Endodermal cell (in vitro differentiated cells): ENCODE measurements at regions not wholly inside any gene's neighbourhood (a gene's known extent, or its start where the extent isn't known, plus 50 kb on each side); places are given as distances from the start of the nearest gene placed in this dataset.

Experiments used
- DNase-seq: peaks from one replicate; pipeline ENCODE4 v3.0.0-alpha.2; 2017
- H3K27ac ChIP-seq: 2 replicates; pipeline ENCODE4 v1.5.1; 2013; ENCODE audit warnings: mild to moderate bottlenecking, low read depth, low read length, moderate library complexity
- H3K27me3 ChIP-seq: 2 replicates; pipeline ENCODE4 v1.6.1; 2013; ENCODE audit warnings: mild to moderate bottlenecking, low read length, moderate library complexity; ENCODE audit not compliant: insufficient read depth, control insufficient read depth, poor library complexity, severe bottlenecking
- H3K36me3 ChIP-seq: 2 replicates; pipeline ENCODE4 v1.7.0; 2013; ENCODE audit warnings: mild to moderate bottlenecking, low read length, moderate library complexity; ENCODE audit not compliant: control insufficient read depth, insufficient read depth
- H3K4me1 ChIP-seq: one replicate; pipeline ENCODE4 v1.7.0; 2013; ENCODE audit warnings: low read length; ENCODE audit not compliant: control insufficient read depth, insufficient read depth
- H3K4me3 ChIP-seq: 2 replicates; pipeline ENCODE4 v1.5.1; 2013; ENCODE audit warnings: mild to moderate bottlenecking, low read length, moderate library complexity
- H3K9ac ChIP-seq: 2 replicates; pipeline ENCODE4 v1.6.1; 2013; ENCODE audit warnings: mild to moderate bottlenecking, low read length, moderate library complexity; ENCODE audit not compliant: poor library complexity, severe bottlenecking; ENCODE audit errors: extremely low read depth
- H3K9me3 ChIP-seq: 2 replicates; pipeline ENCODE4 v1.6.1; 2013; ENCODE audit warnings: mild to moderate bottlenecking, low read length, moderate library complexity; ENCODE audit not compliant: control insufficient read depth
- H3K27ac Mint-ChIP-seq: 2 replicates; pipeline ENCODE4 v1.8.0; 2020; ENCODE audit warnings: mixed read lengths
- H3K27me3 Mint-ChIP-seq: 2 replicates; pipeline ENCODE4 v1.8.0; 2021; ENCODE audit warnings: mild to moderate bottlenecking, mixed read lengths; ENCODE audit not compliant: insufficient read depth
- H3K36me3 Mint-ChIP-seq: 2 replicates; pipeline ENCODE4 v1.8.0; 2020; ENCODE audit warnings: low read depth, mixed read lengths
- H3K4me1 Mint-ChIP-seq: 2 replicates; pipeline ENCODE4 v1.8.0; 2020; ENCODE audit warnings: mixed read lengths
- H3K4me3 Mint-ChIP-seq: 2 replicates; pipeline ENCODE4 v1.8.0; 2020; ENCODE audit warnings: mild to moderate bottlenecking, moderate library complexity, mixed read lengths
- H3K9me3 Mint-ChIP-seq: 2 replicates; pipeline ENCODE4 v1.8.0; 2020; ENCODE audit warnings: mild to moderate bottlenecking, mixed read lengths
- WGBS, 2 experiments: methylation state at CpG; one replicate each; pipeline versions ENCODE4 v1.1.5 to v1.1.7; 2013; ENCODE audit warnings: missing lambda C conversion rate in 2 of 2, mixed read lengths in 1 of 2; ENCODE audit not compliant: insufficient coverage in 1 of 2, insufficient read length in 1 of 2; 5-methylcytosine and 5-hydroxymethylcytosine counted together
- TF ChIP-seq, protein P1 (sequence below): fragments of 200-600 bp; sonication (generic); conservative IDR thresholded peaks from 2 replicates; pipeline ENCODE4 v1.5.0; 2021; ENCODE audit warnings: antibody characterized with exemption, mild to moderate bottlenecking

DNA sequence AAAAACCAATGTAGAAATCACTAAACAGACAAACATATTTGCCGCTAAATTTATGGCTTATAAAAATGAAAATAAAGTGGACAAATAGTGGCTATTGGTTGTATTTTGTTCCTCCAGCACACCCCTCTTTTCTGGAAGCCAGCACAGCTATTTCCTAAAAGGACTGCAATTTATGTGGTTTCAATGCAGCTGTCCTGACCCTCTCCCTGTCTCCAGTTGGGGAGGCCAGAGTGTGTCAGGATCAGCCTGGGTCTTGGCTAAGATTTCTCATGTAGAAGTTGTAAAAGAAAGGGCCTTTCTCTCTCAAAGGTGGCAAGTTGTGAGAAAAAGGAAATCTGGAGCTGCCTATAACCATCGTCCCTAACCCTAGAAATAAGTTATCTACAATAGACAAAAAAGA, 165.6 kb downstream of the ALDH8A1 start:
- Mint-ChIP-seq H3K27ac (no peak overlapping the region), H3K9me3 (peaks cover 5% of the 10 kb centered on the region)

DNA sequence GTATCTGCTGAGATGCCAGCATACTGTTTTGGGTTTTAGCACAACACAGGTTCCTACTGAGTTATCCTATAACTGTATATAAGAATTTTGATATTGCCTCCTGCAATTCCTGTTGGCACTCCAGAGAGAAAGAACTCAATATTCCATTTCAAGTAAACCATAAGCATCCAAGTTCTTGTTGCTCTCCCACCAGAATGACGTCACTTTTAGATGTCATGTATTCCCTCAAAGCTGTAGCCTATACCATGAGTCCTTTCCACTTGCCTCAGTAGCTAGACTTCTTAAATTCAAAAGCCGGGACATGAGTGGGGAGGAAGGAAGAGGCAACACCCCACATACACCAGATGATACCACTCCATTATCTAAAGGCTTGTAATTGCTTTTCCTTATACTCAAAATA, 171.5 kb downstream of the ALDH8A1 start:
- Mint-ChIP-seq H3K4me1 (no peaks in the 10 kb centered on the region), H3K27me3 (no peaks in the 10 kb centered on the region), H3K9me3 (peaks cover 13% of the 10 kb centered on the region), H3K27ac (no peak overlapping the region), H3K36me3 (no peaks in the 10 kb centered on the region), H3K4me3 (no peak overlapping the region)
- TF ChIP-seq, protein P1, sequence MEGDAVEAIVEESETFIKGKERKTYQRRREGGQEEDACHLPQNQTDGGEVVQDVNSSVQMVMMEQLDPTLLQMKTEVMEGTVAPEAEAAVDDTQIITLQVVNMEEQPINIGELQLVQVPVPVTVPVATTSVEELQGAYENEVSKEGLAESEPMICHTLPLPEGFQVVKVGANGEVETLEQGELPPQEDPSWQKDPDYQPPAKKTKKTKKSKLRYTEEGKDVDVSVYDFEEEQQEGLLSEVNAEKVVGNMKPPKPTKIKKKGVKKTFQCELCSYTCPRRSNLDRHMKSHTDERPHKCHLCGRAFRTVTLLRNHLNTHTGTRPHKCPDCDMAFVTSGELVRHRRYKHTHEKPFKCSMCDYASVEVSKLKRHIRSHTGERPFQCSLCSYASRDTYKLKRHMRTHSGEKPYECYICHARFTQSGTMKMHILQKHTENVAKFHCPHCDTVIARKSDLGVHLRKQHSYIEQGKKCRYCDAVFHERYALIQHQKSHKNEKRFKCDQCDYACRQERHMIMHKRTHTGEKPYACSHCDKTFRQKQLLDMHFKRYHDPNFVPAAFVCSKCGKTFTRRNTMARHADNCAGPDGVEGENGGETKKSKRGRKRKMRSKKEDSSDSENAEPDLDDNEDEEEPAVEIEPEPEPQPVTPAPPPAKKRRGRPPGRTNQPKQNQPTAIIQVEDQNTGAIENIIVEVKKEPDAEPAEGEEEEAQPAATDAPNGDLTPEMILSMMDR = no peak
- Histone ChIP-seq H3K4me3 (no peak overlapping the region), H3K27me3 (no peaks in the 10 kb centered on the region), H3K9me3 (no peaks in the 10 kb centered on the region), H3K9ac (no peak overlapping the region), H3K36me3 (no peaks in the 10 kb centered on the region), H3K27ac (no peak overlapping the region), H3K4me1 (no peaks in the 10 kb centered on the region)
- no peak for DNase-seq
- WGBS, 2 experiments = 94% methylated on average over 2 of the region's 2 CpGs; no CpG with 5 or more reads in 1 of the 2 experiments

More for the DNA sequence above, 165.6 kb downstream of the ALDH8A1 start:
- Histone ChIP-seq H3K9ac (no peak overlapping the region), H3K27ac (no peak overlapping the region), H3K27me3 (no peaks in the 10 kb centered on the region), H3K9me3 (no peaks in the 10 kb centered on the region), H3K4me3 (no peak overlapping the region), H3K4me1 (no peaks in the 10 kb centered on the region), H3K36me3 (no peaks in the 10 kb centered on the region)
- no peaks in the 10 kb centered on the region for H3K27me3 Mint-ChIP-seq
- TF ChIP-seq, protein P1 = no peak
- no peaks in the 10 kb centered on the region for H3K36me3 Mint-ChIP-seq
- H3K4me1 Mint-ChIP-seq = no peaks in the 10 kb centered on the region
- WGBS, 2 experiments = 95% methylated on average over 2 of the region's 2 CpGs; no CpG with 5 or more reads in 1 of the 2 experiments
- DNase-seq = no peak
- H3K4me3 Mint-ChIP-seq = no peak overlapping the region

DNA sequence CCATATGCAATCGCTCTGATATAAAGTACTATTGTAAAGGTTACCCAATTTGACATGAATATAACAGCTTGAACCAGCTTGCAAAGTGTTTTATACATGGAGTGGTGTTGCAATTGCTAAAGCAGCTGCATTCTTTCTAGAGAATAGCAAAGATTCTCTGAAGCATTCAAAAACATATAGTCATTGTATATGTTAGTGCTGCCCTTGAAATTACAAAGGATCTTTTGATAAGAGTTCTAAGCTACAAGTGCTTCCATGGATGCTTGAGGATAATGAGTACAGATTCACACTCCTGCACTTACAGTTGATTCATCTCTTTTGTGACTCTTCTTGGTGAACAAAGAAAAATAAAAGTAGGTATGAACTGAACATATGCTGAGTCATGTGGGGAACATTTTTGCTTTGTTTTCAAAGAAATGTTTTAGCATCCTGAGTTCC, 175.7 kb downstream of the ALDH8A1 start:
- no peak for DNase-seq
- no peak overlapping the region for H3K4me3 ChIP-seq
- no peak overlapping the region for H3K9ac ChIP-seq
- H3K27ac Mint-ChIP-seq = no peak overlapping the region
- H3K27me3 Mint-ChIP-seq = peaks cover 3% of the 10 kb centered on the region
- H3K9me3 ChIP-seq = no peaks in the 10 kb centered on the region
- no peaks in the 10 kb centered on the region for H3K4me1 Mint-ChIP-seq
- H3K9me3 Mint-ChIP-seq = peaks cover 7% of the 10 kb centered on the region
- H3K36me3 ChIP-seq = no peaks in the 10 kb centered on the region
- H3K4me3 Mint-ChIP-seq = no peak overlapping the region
- no peaks in the 10 kb centered on the region for H3K36me3 Mint-ChIP-seq
- TF ChIP-seq, protein P1 = no peak
- 82% methylated on average over 1 of the region's 1 CpG; no CpG with 5 or more reads in 1 of the 2 experiments for WGBS, 2 experiments
- no peak overlapping the region for H3K27ac ChIP-seq
- no peaks in the 10 kb centered on the region for H3K4me1 ChIP-seq
- no peaks in the 10 kb centered on the region for H3K27me3 ChIP-seq
